A549 (cell line): ENCODE measurements at regions not wholly inside any gene's neighbourhood (a gene's known extent, or its start where the extent isn't known, plus 50 kb on each side); places are given as distances from the start of the nearest gene placed in this dataset.

Experiments used
- CEBPB ChIP-seq, 2 experiments: fragments of >200 bp in 1 of 2; sonication (Bioruptor Twin) in 1 of 2; formaldehyde crosslinking in 1 of 2; IDR thresholded peaks; 2 replicates each; pipeline ENCODE4 v1.6.1; 2012 to 2016
- CTCF ChIP-seq: fragments of >200 bp; sonication (Bioruptor Twin); formaldehyde crosslinking; IDR thresholded peaks from 3 replicates; pipeline ENCODE4 v1.5.1; 2016
- JUNB ChIP-seq: fragments of >200 bp; sonication (Bioruptor Twin); formaldehyde crosslinking; IDR thresholded peaks from 2 replicates; pipeline ENCODE4 v1.6.1; 2016
- POLR2AphosphoS2 ChIP-seq: conservative IDR thresholded peaks from 2 replicates; pipeline ENCODE4 v1.6.1; 2012; ENCODE audit warnings: low read length, improper control_type of control experiment, inconsistent platforms

- TF ChIP-seq CEBPB (IDR thresholded peaks at IDR 0.05) (no peak), CTCF (peak; percentile 79), POLR2AphosphoS2 (no peak), JUNB (no peak)
These were observed 271.9 kb downstream of the NSG2 start for GRCh38 chr5:174317256-174317894.
